ENCODE measurements at regions not wholly inside any gene's neighbourhood (a gene's known extent, or its start where the extent isn't known, plus 50 kb on each side); places are given as distances from the start of the nearest gene placed in this dataset.

- no peak for DNase-seq (ENCODE audit: low read depth)
- H3K4me3 ChIP-seq (ENCODE audit: low read depth, low read length): no peak overlapping the region
Measured at GRCh38 chr10:31139497-31139896, 107.8 kb upstream of the ZNF438 start.

- no peak for DNase-seq (ENCODE audit: low read depth)
- H3K4me3 ChIP-seq (ENCODE audit: low read depth, low read length): no peak overlapping the region
Measured at GRCh38 chr10:31140716-31141115, 109.1 kb upstream of the ZNF438 start.

- peak; percentile 81 for DNase-seq (ENCODE audit: low read depth)
- H3K4me3 ChIP-seq (ENCODE audit: low read depth, low read length): no peak overlapping the region
Measured at GRCh38 chr10:31142026-31142425, 110.4 kb upstream of the ZNF438 start.

GRCh38 chr10:31143331-31143935 is 111.8 kb upstream of the ZNF438 start:
- DNase-seq (ENCODE audit: low read depth): no peak

GRCh38 chr10:31145986-31146385 is 114.3 kb upstream of the ZNF438 start:
- DNase-seq (ENCODE audit: low read depth): no peak
- no peak overlapping the region for H3K4me3 ChIP-seq (ENCODE audit: low read depth, low read length)

More at GRCh38 chr10:31143331-31143935, 111.8 kb upstream of the ZNF438 start:
- H3K4me3 ChIP-seq (ENCODE audit: low read depth, low read length): no peak overlapping the region

- H3K4me3 ChIP-seq (ENCODE audit: low read depth, low read length): no peak overlapping the region
- peak; percentile 87 for DNase-seq (ENCODE audit: low read depth)
Measured at GRCh38 chr10:31146491-31147209, 115.0 kb upstream of the ZNF438 start.

- no peak overlapping the region for H3K4me3 ChIP-seq (ENCODE audit: low read depth, low read length)
- DNase-seq (ENCODE audit: low read depth): peak; percentile 85
Measured at GRCh38 chr10:31147210-31147608, 115.5 kb upstream of the ZNF438 start.

GRCh38 chr10:31148951-31149350 is 117.3 kb upstream of the ZNF438 start:
- H3K4me3 ChIP-seq (ENCODE audit: low read depth, low read length): no peak overlapping the region
- no peak for DNase-seq (ENCODE audit: low read depth)

GRCh38 chr10:31149835-31150512 is 118.3 kb upstream of the ZNF438 start:
- no peak for DNase-seq (ENCODE audit: low read depth)
- H3K4me3 ChIP-seq (ENCODE audit: low read depth, low read length): no peak overlapping the region

- no peak for DNase-seq (ENCODE audit: low read depth)
- no peak overlapping the region for H3K4me3 ChIP-seq (ENCODE audit: low read depth, low read length)
Measured at GRCh38 chr10:31151301-31151700, 119.6 kb upstream of the ZNF438 start.

GRCh38 chr10:31152421-31153135 is 120.9 kb upstream of the ZNF438 start:
- no peak for DNase-seq (ENCODE audit: low read depth)

GRCh38 chr10:31153161-31153560 is 121.5 kb upstream of the ZNF438 start:
- DNase-seq (ENCODE audit: low read depth): no peak
- H3K4me3 ChIP-seq (ENCODE audit: low read depth, low read length): no peak overlapping the region

More at GRCh38 chr10:31152421-31153135, 120.9 kb upstream of the ZNF438 start:
- no peak overlapping the region for H3K4me3 ChIP-seq (ENCODE audit: low read depth, low read length)

- H3K4me3 ChIP-seq (ENCODE audit: low read depth, low read length): no peak overlapping the region
- DNase-seq (ENCODE audit: low read depth): no peak
Measured at GRCh38 chr10:31153692-31154091, 122.0 kb upstream of the ZNF438 start.

GRCh38 chr10:31154996-31155395 is 123.3 kb upstream of the ZNF438 start:
- no peak overlapping the region for H3K4me3 ChIP-seq (ENCODE audit: low read depth, low read length)
- DNase-seq (ENCODE audit: low read depth): no peak

GRCh38 chr10:31157123-31158010 is 125.7 kb upstream of the ZNF438 start:
- no peak overlapping the region for H3K4me3 ChIP-seq (ENCODE audit: low read depth, low read length)
- peak; percentile 81 for DNase-seq (ENCODE audit: low read depth)

GRCh38 chr10:31158011-31158658 is 126.5 kb upstream of the ZNF438 start:
- no peak overlapping the region for H3K4me3 ChIP-seq (ENCODE audit: low read depth, low read length)
- DNase-seq (ENCODE audit: low read depth): no peak

GRCh38 chr10:31166606-31167005 is 134.9 kb upstream of the ZNF438 start:
- H3K4me3 ChIP-seq (ENCODE audit: low read depth, low read length): no peak overlapping the region
- no peak for DNase-seq (ENCODE audit: low read depth)

GRCh38 chr10:31170636-31171035 is 139.0 kb upstream of the ZNF438 start:
- no peak overlapping the region for H3K4me3 ChIP-seq (ENCODE audit: low read depth, low read length)
- DNase-seq (ENCODE audit: low read depth): no peak
